NCI-H446 treated with DMSO at 0.1 percent for 48 hours (cell line): ENCODE measurements at regions not wholly inside any gene's neighbourhood (a gene's known extent, or its start where the extent isn't known, plus 50 kb on each side); places are given as distances from the start of the nearest gene placed in this dataset.
"Not testable (repeated sequence)": the region's sequence is repeated elsewhere in the genome, so short reads cannot be mapped to it uniquely, and the experiment has no call there.

ENCODE experiments used
- DNase-seq: peaks from one replicate; lab custom pipeline; 2025; lab: John Stamatoyannopoulos, UW

DNA sequence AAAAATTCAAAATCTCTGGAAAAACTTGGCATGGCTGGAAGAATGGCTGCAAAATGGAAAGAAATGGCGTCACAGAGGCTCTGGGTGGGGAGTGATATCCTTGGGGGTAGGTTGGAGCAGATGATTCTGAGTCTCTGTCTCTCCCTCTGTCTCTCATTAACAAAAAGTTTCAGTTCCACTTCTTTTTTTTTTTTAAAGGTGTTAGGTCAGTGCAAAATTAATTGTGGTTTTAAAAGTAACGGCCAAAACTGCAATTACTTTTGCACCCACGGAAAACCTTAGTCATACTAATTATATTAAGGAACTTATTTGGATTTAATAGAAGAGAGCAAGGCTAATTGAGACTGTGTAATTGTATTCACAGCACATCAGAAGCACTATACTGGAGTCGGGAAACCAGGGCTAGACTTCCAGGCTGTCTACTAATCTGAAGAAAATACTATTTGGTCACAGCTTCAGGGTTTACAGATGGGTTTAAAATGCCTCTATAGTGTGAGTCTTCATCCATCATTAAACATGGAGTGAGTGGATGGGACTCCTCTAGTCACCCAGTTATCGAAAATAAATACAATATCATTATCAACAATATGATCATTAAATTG, 289.1 kb upstream of the PLD5 start:
- DNase-seq = no peak

DNA sequence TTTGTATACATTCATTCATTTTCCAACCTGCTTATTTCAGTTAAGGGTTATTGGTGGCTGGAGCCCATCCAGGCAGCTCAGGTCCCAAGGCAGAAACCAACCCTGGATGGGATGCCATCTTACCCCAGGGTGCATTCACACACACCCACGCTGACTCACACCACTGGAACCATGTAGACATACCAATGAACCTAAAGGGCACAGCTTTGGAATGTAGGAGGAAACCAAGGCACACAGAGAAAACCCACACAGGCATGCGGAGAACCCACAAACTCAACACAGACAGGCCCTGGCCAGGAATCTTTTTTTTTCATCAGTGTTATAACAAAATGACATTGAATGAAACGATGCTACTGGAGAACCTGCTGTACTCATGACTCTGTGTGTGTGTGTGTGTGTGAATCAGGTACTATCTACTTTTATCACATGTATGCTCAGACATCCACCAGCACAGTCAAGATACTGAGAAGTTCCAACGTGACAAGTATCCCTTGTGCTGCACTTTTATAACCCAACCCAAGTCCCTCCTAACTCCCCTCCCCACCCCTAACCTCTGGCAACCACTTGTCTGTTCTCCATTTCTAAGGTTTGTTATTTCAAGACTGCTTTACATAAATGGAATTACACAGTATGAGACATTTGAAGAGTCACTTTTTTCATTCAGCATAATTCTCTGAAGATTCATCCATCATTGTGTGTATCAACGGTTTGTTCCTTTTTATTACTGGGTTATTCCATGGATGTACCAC, 286.8 kb upstream of the PLD5 start:
- no peak for DNase-seq

DNA sequence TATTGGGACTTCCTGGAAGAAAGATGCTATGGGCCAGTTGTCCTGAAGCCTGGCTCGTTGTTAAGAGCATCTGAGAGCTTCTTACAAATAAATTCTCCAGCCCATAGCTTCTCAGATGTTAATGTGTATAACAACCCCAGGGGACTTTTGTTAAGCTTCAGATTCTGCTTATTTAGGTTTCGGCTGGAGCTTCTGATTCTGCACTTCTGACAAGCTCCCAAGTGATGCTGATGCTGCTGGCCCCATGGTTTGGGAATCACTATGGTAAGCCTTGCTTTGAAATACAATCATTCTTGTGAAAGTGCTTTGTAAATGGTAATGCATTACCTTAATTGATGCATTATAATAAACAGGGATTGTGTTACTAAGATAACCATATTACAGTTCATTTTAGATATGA, 281.8 kb upstream of the PLD5 start:
- DNase-seq = no peak

DNA sequence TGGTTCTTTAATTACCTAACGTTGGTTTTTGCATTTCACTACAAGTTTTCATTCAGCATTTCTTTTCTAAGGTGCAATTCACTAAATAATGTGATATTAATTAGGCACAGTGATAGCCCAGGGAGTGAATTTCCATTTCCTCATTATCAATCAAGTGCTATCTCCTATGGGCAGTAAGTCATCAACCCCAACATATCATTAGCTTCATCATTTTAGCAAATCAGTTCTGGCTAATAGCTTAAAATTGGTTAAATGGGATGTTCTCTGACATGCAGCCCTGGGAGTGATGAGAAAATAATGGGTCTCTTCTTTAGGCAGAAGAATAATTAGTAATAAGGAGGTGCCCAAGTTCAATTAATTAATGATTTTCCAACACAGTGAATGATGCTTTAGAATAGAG, 280.9 kb upstream of the PLD5 start:
- DNase-seq = not testable (repeated sequence)

DNA sequence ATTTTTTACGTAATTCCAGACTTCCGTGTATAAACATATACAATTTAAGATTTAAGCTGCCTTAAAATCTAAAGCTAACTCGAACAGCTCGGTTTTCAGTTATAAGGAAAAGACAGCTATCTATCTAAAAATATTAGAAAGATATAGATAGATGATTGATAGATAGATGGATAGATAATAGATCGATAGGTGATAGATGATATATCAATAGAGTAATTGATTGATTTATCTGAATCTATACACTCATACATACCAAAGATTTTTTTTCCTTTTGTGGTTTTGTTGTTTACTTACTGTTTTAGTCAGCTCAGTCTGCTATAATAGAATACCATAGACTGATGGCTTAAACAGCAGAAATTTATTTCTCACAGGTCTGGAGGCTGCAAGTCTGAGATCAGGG, 278.5 kb upstream of the PLD5 start:
- no peak for DNase-seq

DNA sequence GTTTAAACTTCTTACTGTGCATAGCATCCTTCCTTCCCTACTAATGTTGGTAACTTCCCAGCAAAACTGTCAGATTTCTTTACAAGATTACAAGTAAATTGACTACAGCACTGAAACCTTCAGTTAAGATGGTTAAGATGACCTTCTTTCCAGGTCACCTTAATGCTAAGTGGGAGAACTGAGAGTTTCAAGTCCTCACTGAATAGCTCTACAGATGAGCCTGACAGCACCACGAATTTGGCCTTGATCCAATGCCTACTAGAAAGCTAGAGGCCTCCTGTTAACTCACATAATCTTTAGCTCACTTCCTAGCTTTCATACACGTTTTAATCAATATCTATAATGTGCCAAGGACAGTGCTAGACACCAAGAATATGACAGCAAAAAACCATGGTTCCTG, 276.0 kb upstream of the PLD5 start:
- DNase-seq = no peak

DNA sequence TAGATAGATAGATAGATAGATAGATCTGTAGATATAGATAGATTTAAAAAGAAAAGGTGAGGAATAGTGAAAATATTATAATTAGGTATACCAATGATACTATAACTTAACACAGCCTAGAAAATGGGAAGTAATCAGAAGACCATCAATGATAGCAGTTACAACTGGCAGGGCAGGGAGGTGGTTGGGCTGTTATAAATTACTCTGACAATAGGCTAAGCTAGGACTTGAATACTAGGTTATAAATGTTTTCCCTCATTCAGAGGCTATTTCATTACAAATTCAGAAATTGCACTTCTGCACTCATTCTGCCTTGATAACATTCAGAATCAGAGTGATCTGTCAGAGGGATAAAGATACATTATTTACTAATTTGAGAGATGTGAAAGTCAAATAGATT, 273.4 kb upstream of the PLD5 start:
- DNase-seq = no peak

DNA sequence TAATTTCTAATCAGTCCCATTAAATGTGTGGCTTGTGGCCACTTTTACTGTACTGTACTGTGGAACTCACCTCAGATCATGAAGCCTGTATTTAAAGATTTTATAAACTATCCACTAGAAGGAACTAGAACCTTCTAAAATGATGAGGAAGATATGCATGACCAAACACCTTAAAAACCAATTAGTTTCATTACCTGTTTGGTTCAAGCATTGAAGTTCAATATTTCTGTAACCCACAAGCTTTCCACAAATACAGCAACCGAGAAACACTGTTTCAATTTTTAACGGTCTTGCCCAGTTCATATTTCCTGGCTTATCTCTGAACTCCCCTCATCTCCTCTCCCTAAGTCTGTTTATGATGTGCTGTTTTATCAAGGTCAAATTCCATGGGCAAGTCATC, 264.3 kb upstream of the PLD5 start:
- no peak for DNase-seq

DNA sequence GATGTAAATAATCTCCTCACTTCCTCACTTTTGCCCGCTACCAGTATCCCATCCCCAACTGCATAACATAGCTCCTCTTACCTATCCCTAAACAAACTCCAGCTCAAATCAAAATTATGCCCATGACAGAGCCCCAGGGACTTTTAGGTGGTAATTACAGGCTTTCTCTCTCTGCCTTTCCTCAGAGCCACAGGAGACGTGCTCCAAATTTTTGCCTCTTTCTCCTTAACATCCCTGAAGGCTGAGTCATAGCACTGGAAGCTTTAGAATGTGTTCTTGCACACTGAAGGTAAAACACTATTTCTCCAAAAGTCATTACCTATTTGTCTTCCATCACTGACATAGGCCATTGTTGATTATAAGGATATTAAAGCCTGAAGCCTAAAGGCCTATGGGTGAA, 263.5 kb upstream of the PLD5 start:
- no peak for DNase-seq

DNA sequence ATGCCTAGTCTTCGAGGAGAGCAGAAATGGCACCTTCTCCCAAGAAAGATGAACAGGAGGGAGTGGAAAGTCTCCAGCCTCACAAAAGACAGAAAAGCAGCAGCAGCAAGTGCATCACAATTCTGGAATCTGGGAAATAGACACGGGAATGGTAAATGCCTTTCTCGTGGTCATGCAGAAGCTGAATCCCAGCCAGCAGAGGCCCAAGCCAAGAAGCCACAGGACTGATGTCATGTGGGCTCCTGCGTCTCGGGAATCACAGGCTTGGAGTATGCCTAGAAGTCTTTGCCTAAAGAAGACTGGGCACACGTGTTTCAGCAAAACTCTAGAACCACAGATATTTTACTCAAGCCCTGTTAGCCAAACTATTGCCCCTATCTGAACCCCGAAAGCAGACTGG, 260.3 kb upstream of the PLD5 start:
- DNase-seq = peak; percentile 11

DNA sequence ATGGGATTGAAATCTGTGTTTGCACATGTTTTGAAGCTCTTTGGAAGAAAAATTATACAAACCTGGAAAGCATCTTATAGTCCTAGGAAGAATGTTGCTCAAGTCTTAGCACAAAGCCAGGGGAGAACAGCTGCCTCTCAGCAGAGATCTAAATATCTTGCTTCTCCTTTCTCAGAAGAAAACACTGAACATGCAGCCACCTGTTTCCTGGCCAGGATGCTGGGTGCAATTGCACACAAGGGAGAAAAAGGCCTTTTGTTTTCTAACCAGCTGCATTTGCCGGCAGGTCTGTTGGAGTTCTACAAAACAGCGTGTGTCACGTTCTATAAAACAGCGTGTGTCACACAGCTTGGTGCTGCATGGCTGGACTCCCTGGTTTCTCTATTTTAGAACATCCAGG, 259.6 kb upstream of the PLD5 start:
- DNase-seq = no peak

DNA sequence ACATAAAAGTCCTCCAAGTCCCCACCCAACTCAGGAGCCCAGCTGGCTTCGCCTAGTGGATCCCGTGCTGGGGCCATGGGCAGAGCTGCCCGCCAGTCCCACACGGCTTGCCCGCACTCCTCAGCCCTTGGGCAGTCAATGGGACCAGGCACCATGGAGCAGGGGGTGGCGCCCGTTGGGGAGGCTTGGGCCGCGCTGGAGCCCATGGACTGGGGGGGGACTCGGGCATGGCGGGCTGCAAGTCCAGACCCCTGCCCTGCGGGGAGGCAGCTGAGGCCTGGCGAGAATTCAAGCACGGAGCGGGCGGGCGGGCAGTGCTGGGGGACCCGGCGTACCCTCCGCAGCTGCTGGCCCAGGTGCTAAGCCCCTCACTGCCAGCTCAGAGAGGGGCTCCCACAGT, 249.8 kb upstream of the PLD5 start:
- no peak for DNase-seq

DNA sequence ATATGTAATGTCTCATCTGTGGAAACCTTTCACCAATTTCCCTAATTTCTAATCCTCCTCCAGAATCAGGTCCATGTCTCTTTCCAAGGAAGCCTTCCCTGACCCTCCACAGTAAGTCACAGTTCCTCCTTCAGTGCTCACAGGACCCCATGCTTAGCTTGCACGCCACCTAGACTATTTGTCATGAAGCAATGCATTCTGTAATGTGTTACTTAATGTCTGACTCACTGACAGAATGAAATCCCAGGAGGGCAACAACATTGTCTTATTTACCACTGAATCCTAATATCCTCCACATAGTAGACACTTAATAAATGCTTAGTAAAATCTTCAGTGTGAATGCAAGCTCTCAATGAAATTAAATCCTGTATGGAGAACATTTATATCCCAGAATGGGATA, 245.9 kb upstream of the PLD5 start:
- DNase-seq = no peak

DNA sequence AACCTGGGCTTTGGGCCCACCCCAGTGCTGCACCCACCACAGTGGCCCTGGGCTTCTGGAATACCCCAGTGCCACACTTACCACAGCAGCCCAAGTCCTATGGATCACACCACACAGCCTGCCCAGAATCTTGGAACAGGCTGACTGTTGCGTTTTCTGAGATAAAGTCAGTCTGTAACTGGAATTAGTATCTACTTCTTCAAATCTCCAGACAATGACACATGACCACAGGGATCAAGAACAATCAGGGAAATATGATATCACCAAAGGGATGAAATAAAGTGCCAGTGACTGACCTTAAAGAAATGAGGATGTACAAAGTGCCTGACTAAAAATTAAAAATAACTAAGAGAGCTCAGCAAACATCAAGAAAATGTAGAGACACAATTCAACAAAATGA, 239.7 kb upstream of the PLD5 start:
- no peak for DNase-seq

DNA sequence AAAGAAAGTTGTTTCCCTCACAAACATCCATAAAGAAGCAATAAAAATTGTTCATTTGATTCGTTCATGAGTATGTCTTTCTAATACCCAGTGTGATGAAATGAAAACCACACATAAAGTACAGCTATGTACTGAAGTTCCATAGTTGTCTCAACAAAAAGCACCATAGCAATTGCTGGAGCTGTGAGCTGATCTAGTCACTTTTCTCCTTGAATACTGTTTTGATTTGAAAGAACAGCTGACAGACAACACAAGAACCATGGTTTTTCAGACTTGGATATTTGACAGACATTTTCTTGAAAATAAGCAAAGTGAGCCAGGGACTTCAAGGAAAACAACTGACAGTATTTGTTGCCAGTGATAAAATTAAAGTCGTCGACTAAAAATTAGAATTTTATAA, 237.1 kb upstream of the PLD5 start:
- no peak for DNase-seq

DNA sequence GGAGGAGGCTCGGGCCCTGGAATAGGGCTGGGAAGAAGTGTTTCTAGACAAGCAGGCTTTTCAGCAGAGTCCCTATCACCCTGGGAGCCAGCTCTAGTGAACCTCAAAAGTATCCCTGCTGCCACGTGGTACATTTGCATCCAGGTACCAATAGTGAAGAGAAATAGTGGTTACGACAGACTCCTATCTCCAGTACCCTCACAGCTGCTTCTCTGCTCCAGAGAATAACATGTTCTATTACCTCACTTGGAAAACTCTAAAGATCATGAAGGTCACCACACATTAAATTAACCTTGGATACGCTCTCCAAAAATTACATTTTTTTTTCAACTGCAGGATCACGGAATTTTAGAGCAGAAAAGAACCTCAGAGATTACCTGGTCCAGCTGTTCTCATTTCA, 230.4 kb upstream of the PLD5 start:
- DNase-seq = no peak

DNA sequence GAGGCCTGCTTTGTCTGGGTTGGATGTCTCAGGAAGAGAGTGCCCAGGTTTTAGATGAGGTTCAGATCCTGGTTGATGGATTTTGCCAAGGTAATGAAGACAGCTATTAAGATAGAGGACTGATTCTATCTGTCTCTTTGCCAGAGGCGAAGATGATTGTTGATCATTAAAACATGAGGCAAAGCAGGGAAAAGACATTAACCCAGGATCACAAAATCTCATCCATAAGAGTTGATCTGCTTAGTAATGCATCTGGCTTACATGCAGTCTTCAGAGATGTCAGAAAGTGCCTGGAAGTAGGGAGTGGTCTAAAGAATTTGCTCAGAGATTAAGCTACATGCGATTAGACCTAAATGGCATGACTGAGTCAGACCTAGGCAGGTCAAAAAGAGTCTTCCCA, 229.6 kb upstream of the PLD5 start:
- DNase-seq = no peak

DNA sequence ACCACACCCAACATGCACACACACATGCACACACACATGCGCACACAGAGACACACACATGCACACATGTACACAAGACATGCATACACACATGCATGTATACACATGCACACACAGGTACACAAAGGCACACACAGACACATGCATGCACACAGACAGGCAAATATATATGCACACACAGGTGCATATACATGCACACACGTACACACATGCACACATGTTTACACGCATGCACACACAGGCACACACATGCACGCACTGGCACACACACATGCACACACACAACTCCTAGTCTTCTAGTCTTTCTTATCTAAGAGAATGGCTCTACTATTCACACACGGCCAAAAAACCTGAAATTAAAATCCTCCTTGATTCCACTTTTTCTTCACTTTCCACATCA, 222.7 kb upstream of the PLD5 start:
- DNase-seq = no peak

DNA sequence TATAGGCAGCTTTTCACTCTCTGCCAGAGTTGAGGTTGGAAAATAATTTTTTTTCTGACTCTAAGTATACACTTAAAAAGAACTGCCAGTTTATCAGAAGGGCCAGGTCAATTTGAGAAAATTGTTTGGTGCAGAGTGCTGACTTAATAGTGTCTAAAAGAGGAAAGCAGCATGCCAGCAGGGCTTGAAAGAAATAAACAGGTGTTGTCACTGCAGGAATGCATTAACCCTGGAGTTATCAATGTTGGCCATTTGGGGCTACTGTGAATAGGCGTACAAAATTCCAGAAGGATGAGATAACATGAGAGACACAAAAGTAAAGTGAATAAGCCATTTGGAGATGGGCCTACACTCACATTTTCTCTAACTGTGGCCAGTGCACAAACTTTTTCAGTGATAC, 220.6 kb upstream of the PLD5 start:
- no peak for DNase-seq

DNA sequence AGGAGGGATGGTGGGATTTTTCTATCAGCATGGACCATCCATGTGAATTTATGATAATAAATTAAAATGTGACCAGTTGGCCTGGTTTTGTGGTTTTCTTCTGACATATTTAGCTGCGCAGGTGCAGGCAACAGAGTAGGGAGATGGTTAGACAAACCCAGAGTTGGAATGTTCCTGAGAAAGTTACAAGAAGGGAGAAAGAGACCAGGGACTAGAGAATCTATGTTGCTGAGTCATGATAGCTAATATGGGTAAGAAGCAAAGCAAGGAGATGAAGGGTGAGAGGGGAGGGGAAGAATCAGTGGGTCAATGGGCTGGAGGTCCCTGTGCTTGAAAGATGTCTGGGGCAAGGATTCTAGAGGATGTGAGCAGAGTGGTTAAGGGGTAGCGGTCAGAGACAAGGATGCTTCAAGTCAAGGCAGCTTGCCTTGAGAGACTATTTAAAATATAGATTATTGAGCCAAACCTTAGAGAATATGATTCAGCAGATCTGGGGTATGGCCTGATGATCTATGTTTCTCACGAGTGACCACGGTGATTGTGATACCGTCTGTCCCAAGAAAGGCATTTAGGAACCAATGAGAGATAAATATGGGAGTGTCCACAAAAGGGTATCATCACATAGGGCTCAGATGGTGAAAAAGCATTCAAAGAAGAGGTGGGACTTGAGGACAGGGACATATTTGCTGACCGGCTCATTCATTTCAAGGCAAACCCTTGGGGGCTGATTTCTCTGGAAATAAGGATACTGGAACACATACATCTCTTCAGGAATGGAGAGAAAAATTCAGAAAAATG, 219.7 kb upstream of the PLD5 start:
- DNase-seq = no peak

DNA sequence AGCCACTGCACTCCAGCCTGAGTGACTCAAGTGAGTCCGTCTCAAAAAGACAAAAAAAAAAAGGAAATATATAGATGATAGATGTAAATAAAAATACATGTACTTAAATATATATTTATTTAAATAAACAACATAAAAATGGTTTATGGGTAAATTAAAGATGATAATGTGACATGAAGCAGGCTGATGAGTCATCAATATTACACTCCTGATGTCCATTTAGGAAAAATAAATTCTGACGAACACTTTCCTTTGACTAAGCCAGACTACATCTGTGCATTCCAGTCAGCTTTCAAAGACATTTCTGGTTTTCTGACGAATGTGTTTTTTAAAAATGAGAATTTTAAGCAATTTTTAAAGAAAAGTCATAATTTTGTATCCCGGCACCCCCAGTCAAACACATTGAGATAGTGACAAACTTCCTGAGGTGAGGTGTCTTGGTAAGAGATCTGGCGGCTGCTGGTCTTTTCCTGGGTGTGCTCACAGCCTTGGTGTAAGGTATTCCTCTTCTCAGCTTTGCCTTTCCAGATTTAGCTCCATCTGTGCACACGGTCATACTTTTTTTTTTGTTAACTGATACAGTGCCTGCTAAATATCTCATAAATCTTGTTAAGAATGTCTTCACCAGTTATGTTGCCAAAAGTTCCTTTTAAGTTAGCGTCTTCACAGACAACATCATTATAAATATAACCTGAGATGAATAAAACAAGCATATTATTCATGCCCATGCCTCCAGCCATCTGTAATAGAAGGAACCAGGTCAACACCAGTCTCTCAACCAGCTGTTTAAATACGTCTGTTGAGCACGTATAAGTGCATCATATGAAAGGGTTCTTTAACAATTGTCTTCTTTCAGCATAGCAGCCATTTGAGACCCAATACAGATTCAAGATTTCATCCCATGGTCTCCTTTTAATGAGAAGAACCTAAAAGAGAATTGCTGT, 214.5 kb upstream of the PLD5 start:
- DNase-seq = no peak

DNA sequence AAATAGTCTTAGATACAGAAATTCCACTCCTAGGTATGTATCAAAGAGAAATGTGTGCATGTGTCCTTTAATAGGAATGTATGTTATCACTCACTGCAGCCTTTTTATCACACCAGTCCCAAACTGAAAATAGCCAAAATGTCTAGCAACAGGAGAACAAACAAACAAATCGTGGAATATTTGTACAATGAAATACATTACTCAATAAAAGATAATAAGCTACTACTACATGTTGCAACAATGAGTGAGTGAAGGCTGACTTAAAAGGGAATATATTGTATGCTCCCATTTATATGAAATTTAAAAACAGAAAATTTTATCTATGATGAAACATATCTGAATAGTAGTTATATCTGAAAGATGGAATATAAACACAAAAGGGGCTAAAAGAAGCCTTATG, 212.1 kb upstream of the PLD5 start:
- DNase-seq = no peak
